K562 (cell line): ENCODE measurements at regions not wholly inside any gene's neighbourhood (a gene's known extent, or its start where the extent isn't known, plus 50 kb on each side); places are given as distances from the start of the nearest gene placed in this dataset.

ENCODE experiments used
- ARID1B ChIP-seq: fragments of 450-650 bp; IDR thresholded peaks from 2 replicates; pipeline ENCODE4 v1.6.1; 2016; ENCODE audit warnings: antibody characterized with exemption, mild to moderate bottlenecking, inconsistent platforms
- CBX3 ChIP-seq, 2 experiments: IDR thresholded peaks; 1 replicate in 1 of 2; 2 replicates in 1 of 2; pipeline ENCODE4 v1.6.1; 2012; ENCODE audit warnings: inconsistent platforms in 2 of 2, low read length in 2 of 2, borderline replicate concordance in 1 of 2, control low read depth in 1 of 2
- HDAC8 ChIP-seq: fragments of 450-650 bp; IDR thresholded peaks from 2 replicates; pipeline ENCODE4 v1.6.1; 2016; ENCODE audit warnings: mild to moderate bottlenecking, missing genetic modification characterization, moderate library complexity, missing compliant biosample characterization
- HEY1 ChIP-seq: fragments of 250-450 bp; sonication (Bioruptor Pico); IDR thresholded peaks from 2 replicates; pipeline ENCODE4 v1.5.0; 2020; ENCODE audit warnings: mild to moderate bottlenecking, moderate library complexity, borderline replicate concordance
- NCOR1 ChIP-seq: fragments of 450-650 bp; IDR thresholded peaks from 2 replicates; pipeline ENCODE4 v1.6.1; 2016; ENCODE audit warnings: mild to moderate bottlenecking, moderate library complexity
- PRMT5 ChIP-seq: sonication (generic); formaldehyde crosslinking; IDR thresholded peaks from 2 replicates; pipeline ENCODE4 v1.5.0; 2020; ENCODE audit warnings: missing genetic modification reagents
- PTTG1 ChIP-seq: fragments of 450-650 bp; IDR thresholded peaks from 2 replicates; pipeline ENCODE4 v1.6.1; 2016; ENCODE audit warnings: low read depth, mild to moderate bottlenecking, missing genetic modification characterization, missing compliant biosample characterization
- RUNX1 ChIP-seq: sonication (generic); IDR thresholded peaks from 2 replicates; pipeline ENCODE4 v1.6.1; 2016; ENCODE audit warnings: antibody characterized with exemption, low read depth
- TAF9B ChIP-seq: fragments of 450-650 bp; IDR thresholded peaks from 2 replicates; pipeline ENCODE4 v1.6.1; 2018; ENCODE audit warnings: mild to moderate bottlenecking; ENCODE audit not compliant: partially characterized antibody
- TCFL5 ChIP-seq: fragments of 250-450 bp; sonication (Bioruptor Pico); conservative IDR thresholded peaks from 2 replicates; pipeline ENCODE4 v1.6.1; 2021; ENCODE audit warnings: mild to moderate bottlenecking, moderate library complexity, matching md5 sums
- ZNF668 ChIP-seq: fragments of 250-450 bp; sonication (Bioruptor Pico); IDR thresholded peaks from 2 replicates; pipeline ENCODE4 v1.8.0; 2022; ENCODE audit warnings: mild to moderate bottlenecking, inconsistent platforms
- TF ChIP-seq, protein P1 (sequence below): fragments of 250-450 bp; sonication (Bioruptor Pico); IDR thresholded peaks from 2 replicates; pipeline ENCODE4 v1.4.0; 2020; ENCODE audit warnings: mild to moderate bottlenecking
- TF ChIP-seq, protein P2 (sequence below), 2 experiments: fragments of 450-650 bp in 1 of 2; IDR thresholded peaks; 2 replicates each; pipeline ENCODE4 v1.6.1; 2011 to 2017; ENCODE audit warnings: low read depth in 2 of 2, antibody characterized with exemption in 1 of 2, borderline replicate concordance in 1 of 2, low read length in 1 of 2, mild to moderate bottlenecking in 1 of 2, mixed read lengths in 1 of 2; ENCODE audit not compliant: control insufficient read depth in 1 of 2

DNA sequence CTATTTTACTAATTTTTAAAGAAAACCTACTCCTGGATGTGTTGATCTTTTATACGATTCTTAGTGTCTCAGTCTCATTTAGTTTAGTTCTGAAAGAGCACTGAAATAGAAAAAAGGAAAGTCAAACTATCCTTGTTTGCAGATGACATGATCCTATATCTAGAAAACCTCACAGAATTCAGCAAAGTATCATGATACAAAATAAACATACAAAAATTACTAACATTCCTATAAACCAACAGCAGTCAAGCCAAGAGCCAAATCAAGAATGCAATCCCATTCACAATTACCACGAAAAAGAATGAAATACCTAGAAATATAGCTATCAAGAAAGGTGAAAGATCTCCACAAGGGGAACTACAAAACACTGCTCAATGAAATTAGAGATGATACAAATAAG, 225.8 kb upstream of the CDH18 start (continued):
- TF ChIP-seq HDAC8 (tag) (no peak), PTTG1 (tag) (no peak), NCOR1 (no peak), HEY1 (CRISPR knock-in tag) (no peak), ARID1B (no peak), RUNX1 (no peak), ZNF668 (no peak), CBX3 (IDR thresholded peaks at IDR 0.05; ENCODE audit: borderline replicate concordance in 1 of 2, low read length in 2 of 2) (no peak), TCFL5 (no peak), TAF9B (no peak), PRMT5 (CRISPR knock-in tag) (no peak)
- TF ChIP-seq, protein P1, sequence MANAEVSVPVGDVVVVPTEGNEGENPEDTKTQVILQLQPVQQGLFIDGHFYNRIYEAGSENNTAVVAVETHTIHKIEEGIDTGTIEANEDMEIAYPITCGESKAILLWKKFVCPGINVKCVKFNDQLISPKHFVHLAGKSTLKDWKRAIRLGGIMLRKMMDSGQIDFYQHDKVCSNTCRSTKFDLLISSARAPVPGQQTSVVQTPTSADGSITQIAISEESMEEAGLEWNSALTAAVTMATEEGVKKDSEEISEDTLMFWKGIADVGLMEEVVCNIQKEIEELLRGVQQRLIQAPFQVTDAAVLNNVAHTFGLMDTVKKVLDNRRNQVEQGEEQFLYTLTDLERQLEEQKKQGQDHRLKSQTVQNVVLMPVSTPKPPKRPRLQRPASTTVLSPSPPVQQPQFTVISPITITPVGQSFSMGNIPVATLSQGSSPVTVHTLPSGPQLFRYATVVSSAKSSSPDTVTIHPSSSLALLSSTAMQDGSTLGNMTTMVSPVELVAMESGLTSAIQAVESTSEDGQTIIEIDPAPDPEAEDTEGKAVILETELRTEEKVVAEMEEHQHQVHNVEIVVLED (CRISPR knock-in tag) = no peak
- TF ChIP-seq, protein P2, sequence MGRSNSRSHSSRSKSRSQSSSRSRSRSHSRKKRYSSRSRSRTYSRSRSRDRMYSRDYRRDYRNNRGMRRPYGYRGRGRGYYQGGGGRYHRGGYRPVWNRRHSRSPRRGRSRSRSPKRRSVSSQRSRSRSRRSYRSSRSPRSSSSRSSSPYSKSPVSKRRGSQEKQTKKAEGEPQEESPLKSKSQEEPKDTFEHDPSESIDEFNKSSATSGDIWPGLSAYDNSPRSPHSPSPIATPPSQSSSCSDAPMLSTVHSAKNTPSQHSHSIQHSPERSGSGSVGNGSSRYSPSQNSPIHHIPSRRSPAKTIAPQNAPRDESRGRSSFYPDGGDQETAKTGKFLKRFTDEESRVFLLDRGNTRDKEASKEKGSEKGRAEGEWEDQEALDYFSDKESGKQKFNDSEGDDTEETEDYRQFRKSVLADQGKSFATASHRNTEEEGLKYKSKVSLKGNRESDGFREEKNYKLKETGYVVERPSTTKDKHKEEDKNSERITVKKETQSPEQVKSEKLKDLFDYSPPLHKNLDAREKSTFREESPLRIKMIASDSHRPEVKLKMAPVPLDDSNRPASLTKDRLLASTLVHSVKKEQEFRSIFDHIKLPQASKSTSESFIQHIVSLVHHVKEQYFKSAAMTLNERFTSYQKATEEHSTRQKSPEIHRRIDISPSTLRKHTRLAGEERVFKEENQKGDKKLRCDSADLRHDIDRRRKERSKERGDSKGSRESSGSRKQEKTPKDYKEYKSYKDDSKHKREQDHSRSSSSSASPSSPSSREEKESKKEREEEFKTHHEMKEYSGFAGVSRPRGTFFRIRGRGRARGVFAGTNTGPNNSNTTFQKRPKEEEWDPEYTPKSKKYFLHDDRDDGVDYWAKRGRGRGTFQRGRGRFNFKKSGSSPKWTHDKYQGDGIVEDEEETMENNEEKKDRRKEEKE (IDR thresholded peaks at IDR 0.05; ENCODE audit: borderline replicate concordance in 1 of 2, control insufficient read depth in 1 of 2, low read depth in 2 of 2, low read length in 1 of 2) = no peak
